ENCODE measurements at regions not wholly inside any gene's neighbourhood (a gene's known extent, or its start where the extent isn't known, plus 50 kb on each side); places are given as distances from the start of the nearest gene placed in this dataset.

- Histone ChIP-seq H3K27me3 (ENCODE audit: low read depth, low read length) (peaks cover 11% of the 10 kb centered on the region; the same call in 1 of the 2 replicates), H3K79me2 (ENCODE audit: low read length) (no peaks in the 10 kb centered on the region), H4K20me1 (ENCODE audit: insufficient read depth, low read length) (no peaks in the 10 kb centered on the region), H2AFZ (ENCODE audit: low read depth, low read length) (no peak overlapping the region), H3K4me1 (ENCODE audit: low read length) (no peaks in the 10 kb centered on the region), H3K36me3 (replicated peaks; ENCODE audit: low read depth, low read length) (no peaks in the 10 kb centered on the region), H3K4me3 (ENCODE audit: low read length) (no peak overlapping the region), H3K27ac (ENCODE audit: low read length) (no peak overlapping the region), H3K4me2 (ENCODE audit: low read length) (no peak overlapping the region), H3K9ac (ENCODE audit: low read length) (no peak overlapping the region), H3K9me3 (ENCODE audit: insufficient read depth, low read length) (no peaks in the 10 kb centered on the region)
- TF ChIP-seq CTCF (IDR thresholded peaks at IDR 0.05; ENCODE audit: low read depth, low read length) (no peak), EZH2phosphoT487 (IDR thresholded peaks at IDR 0.05; ENCODE audit: low read depth) (no peak)
Observed at GRCh38 chr13:76027131-76027530, 391.0 kb downstream of the LMO7 start.

- Histone ChIP-seq H3K4me1 (ENCODE audit: low read length) (no peaks in the 10 kb centered on the region), H2AFZ (ENCODE audit: low read depth, low read length) (no peak overlapping the region), H3K4me3 (ENCODE audit: low read length) (no peak overlapping the region), H3K4me2 (ENCODE audit: low read length) (no peak overlapping the region), H3K27me3 (ENCODE audit: low read depth, low read length) (peaks cover 11% of the 10 kb centered on the region; the same call in 1 of the 2 replicates), H3K36me3 (replicated peaks; ENCODE audit: low read depth, low read length) (no peaks in the 10 kb centered on the region), H3K9me3 (ENCODE audit: insufficient read depth, low read length) (no peaks in the 10 kb centered on the region), H4K20me1 (ENCODE audit: insufficient read depth, low read length) (no peaks in the 10 kb centered on the region), H3K27ac (ENCODE audit: low read length) (no peak overlapping the region), H3K79me2 (ENCODE audit: low read length) (no peaks in the 10 kb centered on the region), H3K9ac (ENCODE audit: low read length) (no peak overlapping the region)
- no peak for TF ChIP-seq EZH2phosphoT487 (IDR thresholded peaks at IDR 0.05; ENCODE audit: low read depth)
- no peak for TF ChIP-seq CTCF (IDR thresholded peaks at IDR 0.05; ENCODE audit: low read depth, low read length)
Observed at GRCh38 chr13:76025392-76025791, 389.3 kb downstream of the LMO7 start.

- H4K20me1 ChIP-seq (ENCODE audit: insufficient read depth, low read length): no peaks in the 10 kb centered on the region
- H3K4me3 ChIP-seq (ENCODE audit: low read length): no peak overlapping the region
- no peaks in the 10 kb centered on the region for H3K4me1 ChIP-seq (ENCODE audit: low read length)
- H3K9me3 ChIP-seq (ENCODE audit: insufficient read depth, low read length): no peaks in the 10 kb centered on the region
- H3K36me3 ChIP-seq (replicated peaks; ENCODE audit: low read depth, low read length): no peaks in the 10 kb centered on the region
- no peak overlapping the region for H3K4me2 ChIP-seq (ENCODE audit: low read length)
- TF ChIP-seq CTCF (IDR thresholded peaks at IDR 0.05; ENCODE audit: low read depth, low read length) (no peak), EZH2phosphoT487 (IDR thresholded peaks at IDR 0.05; ENCODE audit: low read depth) (no peak)
- H3K27me3 ChIP-seq (ENCODE audit: low read depth, low read length): peaks cover 11% of the 10 kb centered on the region; the same call in 1 of the 2 replicates
- H3K27ac ChIP-seq (ENCODE audit: low read length): no peak overlapping the region
- no peak overlapping the region for H3K9ac ChIP-seq (ENCODE audit: low read length)
- no peaks in the 10 kb centered on the region for H3K79me2 ChIP-seq (ENCODE audit: low read length)
- no peak overlapping the region for H2AFZ ChIP-seq (ENCODE audit: low read depth, low read length)
Observed at GRCh38 chr13:76024151-76024550, 388.0 kb downstream of the LMO7 start.

GRCh38 chr13:76023652-76024051, 387.5 kb downstream of the LMO7 start:
- H3K4me3 ChIP-seq (ENCODE audit: low read length): no peak overlapping the region
- H3K9me3 ChIP-seq (ENCODE audit: insufficient read depth, low read length): no peaks in the 10 kb centered on the region
- H3K4me1 ChIP-seq (ENCODE audit: low read length): no peaks in the 10 kb centered on the region
- TF ChIP-seq CTCF (IDR thresholded peaks at IDR 0.05; ENCODE audit: low read depth, low read length): no peak
- no peak for TF ChIP-seq EZH2phosphoT487 (IDR thresholded peaks at IDR 0.05; ENCODE audit: low read depth)
- H2AFZ ChIP-seq (ENCODE audit: low read depth, low read length): no peak overlapping the region
- H3K4me2 ChIP-seq (ENCODE audit: low read length): no peak overlapping the region
- no peaks in the 10 kb centered on the region for H4K20me1 ChIP-seq (ENCODE audit: insufficient read depth, low read length)
- no peak overlapping the region for H3K27ac ChIP-seq (ENCODE audit: low read length)
- no peaks in the 10 kb centered on the region for H3K36me3 ChIP-seq (replicated peaks; ENCODE audit: low read depth, low read length)
- H3K79me2 ChIP-seq (ENCODE audit: low read length): no peaks in the 10 kb centered on the region
- peaks cover 11% of the 10 kb centered on the region; the same call in 1 of the 2 replicates for H3K27me3 ChIP-seq (ENCODE audit: low read depth, low read length)
- H3K9ac ChIP-seq (ENCODE audit: low read length): no peak overlapping the region
